GM12875 (cell line): ENCODE measurements at regions not wholly inside any gene's neighbourhood (a gene's known extent, or its start where the extent isn't known, plus 50 kb on each side); places are given as distances from the start of the nearest gene placed in this dataset.

Source experiments
- H3K4me3 ChIP-seq: one replicate; pipeline ENCODE4 v1.5.1; 2011; ENCODE audit warnings: low read depth, low read length, control low read depth
- CTCF ChIP-seq: IDR thresholded peaks from 2 replicates; pipeline ENCODE4 v1.5.1; 2011; ENCODE audit warnings: low read depth, mild to moderate bottlenecking, control low read depth, inconsistent platforms, low read length, moderate library complexity, borderline replicate concordance; ENCODE audit not compliant: insufficient read depth

- no peak for TF ChIP-seq CTCF
- no peak overlapping the region for H3K4me3 ChIP-seq
Measured at GRCh38 chr2:64845273-64845905, 143.8 kb upstream of the SLC1A4 start.

- H3K4me3 ChIP-seq: no peak overlapping the region
- no peak for TF ChIP-seq CTCF
Measured at GRCh38 chr2:64846177-64846576, 143.0 kb upstream of the SLC1A4 start.

- no peak for TF ChIP-seq CTCF
- H3K4me3 ChIP-seq: no peak overlapping the region
Measured at GRCh38 chr2:64847930-64848329, 141.3 kb upstream of the SLC1A4 start.

GRCh38 chr2:64848363-64848762, 140.8 kb upstream of the SLC1A4 start:
- TF ChIP-seq CTCF: no peak
- H3K4me3 ChIP-seq: no peak overlapping the region

- H3K4me3 ChIP-seq: no peak overlapping the region
- no peak for TF ChIP-seq CTCF
Measured at GRCh38 chr2:64848945-64849344, 140.3 kb upstream of the SLC1A4 start.

- TF ChIP-seq CTCF: no peak
- no peak overlapping the region for H3K4me3 ChIP-seq
Measured at GRCh38 chr2:64850642-64851041, 138.6 kb upstream of the SLC1A4 start.

GRCh38 chr2:64852771-64853241, 136.4 kb upstream of the SLC1A4 start:
- TF ChIP-seq CTCF: no peak
- H3K4me3 ChIP-seq: no peak overlapping the region
